IMR-90 (cell line): ENCODE measurements at regions not wholly inside any gene's neighbourhood (a gene's known extent, or its start where the extent isn't known, plus 50 kb on each side); places are given as distances from the start of the nearest gene placed in this dataset.

Source experiments
- ATAC-seq: fragments of 200-7000 bp; cut with Tn5 transposase; 2 replicates; pipeline ENCODE4 v1.9.1; 2020; ENCODE audit warnings: low read depth, mild to moderate bottlenecking, moderate library complexity
- BruUV-seq: library from RNA; stranded (reverse); fragments of 400-500 nt; replicated peaks from 2 replicates; lab custom pipeline; 2021; lab: Mats Ljungman, UMichigan
- CTCF ChIA-PET: fragments of 300-600 bp; formaldehyde crosslinking; extraction: SDS; loops from one replicate; lab custom pipeline; 2021; ENCODE audit warnings: antibody characterized with exemption; lab: Yijun Ruan, JAX
- POLR2A ChIA-PET: fragments of 300-600 bp; sonication (Branson Sonifier 250); formaldehyde crosslinking; loops from one replicate; lab custom pipeline; 2022; ENCODE audit warnings: antibody characterized with exemption; ENCODE audit not compliant: unreplicated experiment; lab: Charles Lee
- DNase-seq: peaks from one replicate; pipeline ENCODE4 v3.0.0; 2013
- H2AFZ ChIP-seq: replicated peaks from 2 replicates; pipeline ENCODE3; 2013; ENCODE audit warnings: low read length, mild to moderate bottlenecking; ENCODE audit not compliant: poor library complexity
- H2AK5ac ChIP-seq: 2 replicates; pipeline ENCODE4 v1.6.1; 2013; ENCODE audit warnings: low read depth, low read length, inconsistent platforms
- H2AK9ac ChIP-seq: replicated peaks from 2 replicates; pipeline ENCODE3; 2013; ENCODE audit warnings: mild to moderate bottlenecking, low read depth, low read length, moderate library complexity; ENCODE audit not compliant: poor library complexity
- H2BK120ac ChIP-seq: 2 replicates; pipeline ENCODE4 v1.6.1; 2013; ENCODE audit warnings: low read depth, low read length, inconsistent platforms
- H2BK15ac ChIP-seq: 3 replicates; pipeline ENCODE4 v1.6.1; 2013; ENCODE audit warnings: low read depth, low read length, inconsistent platforms
- H2BK20ac ChIP-seq: 2 replicates; pipeline ENCODE4 v1.6.1; 2013; ENCODE audit warnings: low read depth, mild to moderate bottlenecking, inconsistent platforms, low read length, moderate library complexity
- H2BK5ac ChIP-seq: 2 replicates; pipeline ENCODE4 v1.6.1; 2013; ENCODE audit warnings: mild to moderate bottlenecking, low read depth, low read length, inconsistent platforms; ENCODE audit not compliant: poor library complexity, severe bottlenecking
- H3K14ac ChIP-seq: replicated peaks from 2 replicates; pipeline ENCODE4 v1.6.1; 2013; ENCODE audit warnings: low read depth, low read length, inconsistent platforms
- H3K18ac ChIP-seq: 2 replicates; pipeline ENCODE4 v1.6.1; 2013; ENCODE audit warnings: low read depth, low read length, control low read depth
- H3K23ac ChIP-seq: 2 replicates; pipeline ENCODE4 v1.6.1; 2013; ENCODE audit warnings: low read depth, low read length, inconsistent platforms
- H3K27ac ChIP-seq: 2 replicates; pipeline ENCODE4 v1.5.1; 2013; ENCODE audit warnings: mild to moderate bottlenecking, control low read depth, low read length; ENCODE audit not compliant: insufficient read depth
- H3K27me3 ChIP-seq: 2 replicates; pipeline ENCODE4 v1.6.1; 2013; ENCODE audit warnings: low read length; ENCODE audit not compliant: control insufficient read depth, insufficient read depth
- H3K36me3 ChIP-seq: 2 replicates; pipeline ENCODE4 v1.6.1; 2013; ENCODE audit warnings: low read length, mixed read lengths; ENCODE audit not compliant: control insufficient read depth, insufficient read depth
- H3K4ac ChIP-seq: 2 replicates; pipeline ENCODE4 v1.6.1; 2013; ENCODE audit warnings: low read depth, low read length, inconsistent platforms
- H3K4me1 ChIP-seq: 2 replicates; pipeline ENCODE4 v1.6.1; 2013; ENCODE audit warnings: low read length, mixed read lengths; ENCODE audit not compliant: control insufficient read depth, insufficient read depth
- H3K4me2 ChIP-seq: 2 replicates; pipeline ENCODE4 v1.6.1; 2013; ENCODE audit warnings: low read depth, mild to moderate bottlenecking, control low read depth, low read length, moderate library complexity
- H3K4me3 ChIP-seq: 2 replicates; pipeline ENCODE4 v1.5.1; 2013; ENCODE audit warnings: low read depth, mild to moderate bottlenecking, control low read depth, low read length, moderate library complexity; ENCODE audit not compliant: insufficient read depth
- H3K56ac ChIP-seq: 2 replicates; pipeline ENCODE4 v1.6.1; 2013; ENCODE audit warnings: low read length, inconsistent platforms; ENCODE audit not compliant: insufficient read depth; ENCODE audit errors: extremely low read depth
- H3K79me1 ChIP-seq, 2 experiments: 2 replicates each; pipeline ENCODE4 v1.6.1; 2013; ENCODE audit warnings: low read length in 2 of 2, inconsistent platforms in 1 of 2, low read depth in 1 of 2
- H3K9ac ChIP-seq: 2 replicates; pipeline ENCODE4 v1.6.1; 2013; ENCODE audit warnings: low read depth, low read length, control low read depth
- H3K9me1 ChIP-seq: 2 replicates; pipeline ENCODE4 v1.6.1; 2013; ENCODE audit warnings: low read length, inconsistent platforms; ENCODE audit not compliant: insufficient read depth
- H3K9me3 ChIP-seq: 2 replicates; pipeline ENCODE4 v1.6.1; 2013; ENCODE audit warnings: low read length; ENCODE audit not compliant: control insufficient read depth, insufficient read depth
- H4K20me1 ChIP-seq: 2 replicates; pipeline ENCODE4 v1.6.1; 2013; ENCODE audit warnings: low read length, inconsistent platforms; ENCODE audit not compliant: insufficient read depth
- H4K5ac ChIP-seq: 2 replicates; pipeline ENCODE4 v1.6.1; 2013; ENCODE audit warnings: mild to moderate bottlenecking, low read depth, low read length, control low read depth
- H4K8ac ChIP-seq, 2 experiments: 2 replicates each; pipeline ENCODE4 v1.6.1; 2013; ENCODE audit warnings: low read depth in 2 of 2, low read length in 2 of 2, control low read depth in 1 of 2, inconsistent platforms in 1 of 2
- H4K91ac ChIP-seq: 2 replicates; pipeline ENCODE4 v1.6.1; 2013; ENCODE audit warnings: low read depth, low read length, inconsistent platforms; ENCODE audit not compliant: insufficient read depth
- BHLHE40 ChIP-seq: fragments of 150-350 bp; IDR thresholded peaks from 2 replicates; pipeline ENCODE4 v1.6.1; 2016; ENCODE audit warnings: mild to moderate bottlenecking, low read depth, low read length
- CEBPB ChIP-seq: IDR thresholded peaks from 2 replicates; pipeline ENCODE4 v1.6.1; 2012; ENCODE audit warnings: low read depth, low read length, improper control_type of control experiment
- CHD1 ChIP-seq: IDR thresholded peaks from 2 replicates; pipeline ENCODE4 v1.6.1; 2012; ENCODE audit warnings: low read depth, low read length, improper control_type of control experiment
- CTCF ChIP-seq: conservative IDR thresholded peaks from 2 replicates; pipeline ENCODE4 v1.5.1; 2012; ENCODE audit warnings: mild to moderate bottlenecking, low read depth, low read length, improper control_type of control experiment
- ELK1 ChIP-seq: fragments of 150-350 bp; IDR thresholded peaks from 2 replicates; pipeline ENCODE4 v1.6.1; 2016; ENCODE audit warnings: low read depth, mild to moderate bottlenecking, low read length, moderate library complexity, borderline replicate concordance
- FOS ChIP-seq: fragments of 150-350 bp; IDR thresholded peaks from 2 replicates; pipeline ENCODE4 v1.6.1; 2016; ENCODE audit warnings: low read depth, low read length
- MAFK ChIP-seq: IDR thresholded peaks from 2 replicates; pipeline ENCODE4 v1.6.1; 2012; ENCODE audit warnings: low read depth, low read length, improper control_type of control experiment
- MAZ ChIP-seq: IDR thresholded peaks from 2 replicates; pipeline ENCODE4 v1.6.1; 2012; ENCODE audit warnings: low read depth, mild to moderate bottlenecking, low read length, improper control_type of control experiment, moderate library complexity, borderline replicate concordance
- MXI1 ChIP-seq: IDR thresholded peaks from 2 replicates; pipeline ENCODE4 v1.6.1; 2012; ENCODE audit warnings: low read depth, mild to moderate bottlenecking, low read length, moderate library complexity, borderline replicate concordance
- NFE2L2 ChIP-seq: fragments of 150-350 bp; IDR thresholded peaks from 2 replicates; pipeline ENCODE4 v1.6.1; 2016; ENCODE audit warnings: low read depth, mild to moderate bottlenecking, low read length
- POLR2A ChIP-seq: IDR thresholded peaks from 2 replicates; pipeline ENCODE4 v1.6.1; 2012; ENCODE audit warnings: mild to moderate bottlenecking, low read depth, low read length
- RAD21 ChIP-seq: IDR thresholded peaks from 2 replicates; pipeline ENCODE4 v1.6.1; 2012; ENCODE audit warnings: low read length, improper control_type of control experiment
- RCOR1 ChIP-seq: IDR thresholded peaks from 2 replicates; pipeline ENCODE4 v1.6.1; 2012; ENCODE audit warnings: mild to moderate bottlenecking, low read length, improper control_type of control experiment; ENCODE audit not compliant: insufficient replicate concordance
- RFX5 ChIP-seq: IDR thresholded peaks from 2 replicates; pipeline ENCODE4 v1.8.0; 2012; ENCODE audit warnings: low read depth, mild to moderate bottlenecking, low read length, moderate library complexity
- SMC3 ChIP-seq: fragments of 150-350 bp; IDR thresholded peaks from 2 replicates; pipeline ENCODE4 v1.6.1; 2016; ENCODE audit warnings: low read depth, mild to moderate bottlenecking, antibody characterized with exemption, low read length, moderate library complexity
- USF2 ChIP-seq: fragments of 150-350 bp; IDR thresholded peaks from 2 replicates; pipeline ENCODE4 v1.6.1; 2017; ENCODE audit warnings: mild to moderate bottlenecking, antibody characterized with exemption, low read length, low read depth
- dilution Hi-C: fragments of 300-500 bp; cut with HindIII; formaldehyde crosslinking; loops from one replicate; pipeline ENCODE4 v1.14.3; 2018; ENCODE audit warnings: low sequenced_read_pairs; ENCODE audit not compliant: unreplicated experiment
- in situ Hi-C: fragments of 300-500 bp; cut with MboI; formaldehyde crosslinking; loops from 3 replicates; pipeline ENCODE4 v1.14.3; 2019; ENCODE audit warnings: low sequenced_read_pairs, inconsistent platforms, mixed read lengths
- intact Hi-C: fragments of 100-400 bp; cut with micrococcal nuclease; formaldehyde crosslinking; loops from 2 replicates; pipeline ENCODE4 v1.10.0; 2022

DNA sequence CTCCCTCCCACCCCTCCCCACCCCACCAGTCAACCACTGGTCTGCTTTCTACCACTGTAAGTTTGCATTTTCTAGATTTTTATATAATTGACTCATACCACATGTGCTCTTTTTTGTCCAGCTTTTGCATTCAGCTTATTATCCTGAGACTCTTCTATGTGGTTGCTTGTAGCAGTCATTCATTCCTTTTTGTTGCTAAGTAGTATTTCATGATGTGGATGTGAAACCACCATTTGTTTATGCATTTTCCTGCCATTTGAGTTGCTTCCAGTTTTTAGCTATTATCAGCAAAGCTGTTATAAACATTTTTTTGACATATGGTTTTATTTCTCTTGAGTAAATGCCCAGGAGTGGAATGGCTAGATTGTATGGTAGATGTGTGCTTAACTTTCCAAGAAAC is 77.0 kb upstream of the FGF3 start:
- H4K8ac ChIP-seq, result no peak overlapping the region
- H2AK9ac ChIP-seq, result no peak overlapping the region
- no peak overlapping the region for H3K18ac ChIP-seq
- ChIA-PET CTCF (interaction anchor here (0.8 to 1.5 kb wide), 2 partner anchors 14 to 23 kb away, joined by 3 read pairs; no protein-coding TSS in a partner anchor), POLR2A (no interaction called here)
- H4K91ac ChIP-seq, result no peak overlapping the region
- H3K4me3 ChIP-seq, result no peak overlapping the region
- H3K14ac ChIP-seq, result no peak overlapping the region
- H3K27ac ChIP-seq, result no peak overlapping the region
- no peak overlapping the region for H2BK120ac ChIP-seq
- no peak overlapping the region for H2BK5ac ChIP-seq
- H3K27me3 ChIP-seq, result no peaks in the 10 kb centered on the region
- H4K5ac ChIP-seq, result no peak overlapping the region
- peak; percentile 39 for ATAC-seq
- H2BK15ac ChIP-seq, result no peak overlapping the region
- H2AK5ac ChIP-seq, result no peak overlapping the region
- intact Hi-C loops (no loop called here), dilution Hi-C loops (no loop called here), in situ Hi-C loops (no loop called here)
- peak; percentile 68 for DNase-seq
- TF ChIP-seq RCOR1 (no peak), SMC3 (no peak), RAD21 (no peak), ELK1 (no peak), MAZ (no peak), NFE2L2 (no peak), CHD1 (no peak), USF2 (no peak), MAFK (no peak), CTCF (no peak), BHLHE40 (no peak), RFX5 (no peak), MXI1 (no peak), POLR2A (no peak), FOS (no peak), CEBPB (no peak)
- no peak overlapping the region for H3K4ac ChIP-seq
- peaks cover 21% of the 10 kb centered on the region for H3K4me1 ChIP-seq
- H3K56ac ChIP-seq, result no peak overlapping the region
- no peak overlapping the region for H2BK20ac ChIP-seq
- no peak overlapping the region for H3K9ac ChIP-seq
- no peaks in the 10 kb centered on the region for H3K79me1 ChIP-seq
- H3K23ac ChIP-seq, result no peak overlapping the region
- peaks cover 13% of the 10 kb centered on the region for H3K9me1 ChIP-seq
- H3K4me2 ChIP-seq, result no peak overlapping the region
- H2AFZ ChIP-seq, result no peak overlapping the region
- H3K9me3 ChIP-seq, result peaks cover 2% of the 10 kb centered on the region; the same call in 1 of the 2 replicates
- H3K36me3 ChIP-seq, result no peaks in the 10 kb centered on the region
- H4K20me1 ChIP-seq, result no peaks in the 10 kb centered on the region
- no TSS peak for BruUV-seq
